ENCODE measurements at regions not wholly inside any gene's neighbourhood (a gene's known extent, or its start where the extent isn't known, plus 50 kb on each side); places are given as distances from the start of the nearest gene placed in this dataset.

DNA sequence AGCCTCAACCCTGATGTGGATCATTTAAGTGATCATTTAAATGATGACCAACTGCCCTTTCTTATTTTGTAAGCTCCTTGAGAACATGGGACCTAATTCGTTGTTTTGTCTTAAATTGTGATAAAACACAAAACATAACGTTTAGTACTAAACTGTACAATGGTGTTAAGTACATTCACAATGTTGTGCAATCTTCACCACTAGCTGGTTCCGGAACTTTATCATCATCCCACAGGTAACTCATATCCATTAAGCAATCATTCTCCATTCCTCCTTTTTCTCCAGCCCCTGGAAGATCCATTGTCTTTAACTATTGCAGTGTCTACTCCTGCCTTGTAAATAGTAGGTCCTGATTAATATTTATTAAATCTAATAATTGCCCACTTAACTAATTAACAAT lies 460.5 kb upstream of the BRINP1 start:
- CTCF ChIA-PET = interaction anchor here (0.8 kb wide), 1 partner anchor 648 kb away, joined by 3 read pairs; no protein-coding TSS in a partner anchor
- no peaks in the 10 kb centered on the region for H3K4me1 Mint-ChIP-seq (ENCODE audit: low read depth)

DNA sequence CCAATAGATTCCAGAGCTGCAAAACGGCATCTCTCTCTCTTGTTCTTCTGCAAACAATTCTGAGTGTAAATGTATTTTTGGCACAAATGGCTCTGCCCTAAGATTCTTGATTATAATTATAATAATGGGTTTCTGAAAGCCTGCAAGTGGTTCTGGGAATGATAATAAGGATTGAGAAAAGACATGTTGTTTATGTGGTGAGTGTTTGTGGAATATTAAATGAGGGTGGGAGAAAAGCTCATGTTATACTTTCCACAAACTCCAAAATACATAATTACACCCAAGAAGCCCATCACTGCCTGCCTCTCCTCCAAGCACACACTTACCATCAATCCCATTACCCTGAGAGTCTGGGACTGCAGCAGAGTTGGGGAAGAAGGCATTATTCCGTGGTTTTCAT lies 460.0 kb upstream of the BRINP1 start:
- ATAC-seq (no peak), DNase-seq (no peak)
- no peaks in the 10 kb centered on the region for H3K27me3 Mint-ChIP-seq (ENCODE audit: low read depth)
- no peaks in the 10 kb centered on the region for H3K36me3 Mint-ChIP-seq (ENCODE audit: low read depth)
- POLR2A ChIA-PET = no interaction called here
- H3K9me3 Mint-ChIP-seq (ENCODE audit: insufficient read depth) = no peaks in the 10 kb centered on the region
- H3K27ac Mint-ChIP-seq = no peak overlapping the region
- H3K4me3 Mint-ChIP-seq = no peak overlapping the region
- H3K4me1 Mint-ChIP-seq (ENCODE audit: low read depth) = no peaks in the 10 kb centered on the region
- CTCF ChIA-PET = interaction anchor here (0.8 kb wide), 1 partner anchor 648 kb away, joined by 3 read pairs; no protein-coding TSS in a partner anchor

More for the DNA sequence above, 460.5 kb upstream of the BRINP1 start:
- DNase-seq (no peak), ATAC-seq (no peak)
- Mint-ChIP-seq H3K36me3 (ENCODE audit: low read depth) (no peaks in the 10 kb centered on the region), H3K27me3 (ENCODE audit: low read depth) (no peaks in the 10 kb centered on the region), H3K4me3 (no peak overlapping the region), H3K9me3 (ENCODE audit: insufficient read depth) (no peaks in the 10 kb centered on the region), H3K27ac (no peak overlapping the region)
- POLR2A ChIA-PET = no interaction called here

DNA sequence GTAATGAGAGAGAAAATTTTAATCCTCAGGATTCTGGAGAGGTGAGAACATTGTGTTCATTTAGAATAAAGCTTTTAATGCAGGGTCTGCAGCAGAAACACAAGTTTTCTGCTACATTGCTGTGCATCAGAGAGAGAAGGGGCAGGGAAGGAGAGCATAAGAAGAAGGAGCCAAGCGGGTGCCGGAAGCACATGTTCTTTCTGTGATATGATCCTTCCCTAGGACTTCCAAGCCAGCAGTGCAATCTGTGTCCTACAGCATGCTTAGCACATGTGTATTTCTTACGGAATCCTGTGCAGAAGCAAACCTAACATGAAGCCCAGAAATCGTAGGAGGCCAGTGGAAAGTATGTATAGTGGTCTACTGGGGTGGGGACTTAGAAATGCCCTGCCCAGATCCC lies 458.3 kb upstream of the BRINP1 start:
- Mint-ChIP-seq H3K36me3 (ENCODE audit: low read depth) (no peaks in the 10 kb centered on the region), H3K27ac (no peak overlapping the region), H3K27me3 (ENCODE audit: low read depth) (no peaks in the 10 kb centered on the region), H3K9me3 (ENCODE audit: insufficient read depth) (no peaks in the 10 kb centered on the region), H3K4me3 (no peak overlapping the region), H3K4me1 (ENCODE audit: low read depth) (no peaks in the 10 kb centered on the region)
- ATAC-seq = no peak
- no peak for DNase-seq
- ChIA-PET CTCF (no interaction called here), POLR2A (no interaction called here)

DNA sequence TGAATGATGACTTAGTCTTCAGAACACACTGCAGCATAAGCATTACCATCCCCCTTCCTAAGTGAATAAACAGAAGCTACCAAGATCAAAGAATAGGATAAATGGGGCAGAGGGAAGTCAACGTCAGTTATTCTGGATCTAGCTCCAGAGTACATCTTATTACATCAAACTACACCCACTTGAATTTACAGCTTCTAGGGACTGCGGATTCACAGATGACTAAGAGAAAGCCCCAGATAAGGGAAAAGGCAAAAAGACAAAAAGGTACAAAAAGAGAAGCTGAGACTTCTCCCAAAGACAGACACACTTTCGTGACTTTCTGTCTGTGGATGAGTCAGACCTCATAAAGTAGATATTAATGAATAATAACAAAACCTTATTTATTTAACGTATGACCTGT lies 457.9 kb upstream of the BRINP1 start:
- H3K36me3 Mint-ChIP-seq (ENCODE audit: low read depth) = no peaks in the 10 kb centered on the region
- ChIA-PET POLR2A (interaction anchor here (0.7 kb wide), 1 partner anchor 1436 kb away, joined by 3 read pairs; no protein-coding TSS in a partner anchor), CTCF (no interaction called here)
- no peaks in the 10 kb centered on the region for H3K27me3 Mint-ChIP-seq (ENCODE audit: low read depth)
- ATAC-seq (no peak), DNase-seq (no peak)
- no peaks in the 10 kb centered on the region for H3K4me1 Mint-ChIP-seq (ENCODE audit: low read depth)
- no peak overlapping the region for H3K27ac Mint-ChIP-seq
- H3K9me3 Mint-ChIP-seq (ENCODE audit: insufficient read depth) = no peaks in the 10 kb centered on the region
- no peak overlapping the region for H3K4me3 Mint-ChIP-seq

DNA sequence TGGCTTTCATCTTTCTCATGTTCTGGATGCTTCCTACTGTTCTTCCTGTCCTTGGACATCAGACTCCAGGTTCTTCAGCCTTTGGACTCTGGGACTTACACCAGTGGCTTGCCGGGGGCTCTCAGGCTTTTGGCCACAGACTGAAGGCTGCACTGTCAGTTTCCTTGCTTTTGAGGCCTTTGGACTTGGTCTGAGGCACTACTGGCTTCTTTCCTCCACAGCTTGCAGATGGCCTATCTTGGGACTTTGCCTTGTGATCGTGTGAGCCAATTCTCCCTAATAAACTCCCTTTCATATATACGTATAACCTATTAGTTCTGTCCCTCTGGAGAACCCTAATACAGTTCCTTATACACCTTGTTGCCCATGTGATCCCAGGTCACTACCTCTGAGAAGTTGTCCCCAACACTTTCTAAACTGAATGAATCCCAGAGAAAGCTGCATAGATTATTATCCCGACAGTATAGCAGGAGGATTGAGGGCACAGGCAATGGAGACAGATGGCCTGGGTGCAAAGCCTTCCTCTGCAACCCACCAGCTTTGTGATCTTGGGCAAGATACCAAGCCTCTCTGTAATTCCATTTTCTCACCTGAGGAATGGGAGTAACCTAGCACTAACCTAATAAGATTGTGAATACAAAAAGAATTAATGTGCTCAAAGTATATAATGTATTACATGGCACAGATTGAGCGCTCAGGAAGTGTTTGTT lies 449.6 kb upstream of the BRINP1 start:
- H3K4me1 Mint-ChIP-seq (ENCODE audit: low read depth) = no peaks in the 10 kb centered on the region
- no peaks in the 10 kb centered on the region for H3K36me3 Mint-ChIP-seq (ENCODE audit: low read depth)
- CTCF ChIA-PET = no interaction called here
- H3K27ac Mint-ChIP-seq = no peak overlapping the region
- H3K27me3 Mint-ChIP-seq (ENCODE audit: low read depth) = no peaks in the 10 kb centered on the region
- ATAC-seq = no peak
- no peak for DNase-seq
- H3K4me3 Mint-ChIP-seq = no peak overlapping the region
- H3K9me3 Mint-ChIP-seq (ENCODE audit: insufficient read depth) = no peaks in the 10 kb centered on the region
- POLR2A ChIA-PET = no interaction called here

DNA sequence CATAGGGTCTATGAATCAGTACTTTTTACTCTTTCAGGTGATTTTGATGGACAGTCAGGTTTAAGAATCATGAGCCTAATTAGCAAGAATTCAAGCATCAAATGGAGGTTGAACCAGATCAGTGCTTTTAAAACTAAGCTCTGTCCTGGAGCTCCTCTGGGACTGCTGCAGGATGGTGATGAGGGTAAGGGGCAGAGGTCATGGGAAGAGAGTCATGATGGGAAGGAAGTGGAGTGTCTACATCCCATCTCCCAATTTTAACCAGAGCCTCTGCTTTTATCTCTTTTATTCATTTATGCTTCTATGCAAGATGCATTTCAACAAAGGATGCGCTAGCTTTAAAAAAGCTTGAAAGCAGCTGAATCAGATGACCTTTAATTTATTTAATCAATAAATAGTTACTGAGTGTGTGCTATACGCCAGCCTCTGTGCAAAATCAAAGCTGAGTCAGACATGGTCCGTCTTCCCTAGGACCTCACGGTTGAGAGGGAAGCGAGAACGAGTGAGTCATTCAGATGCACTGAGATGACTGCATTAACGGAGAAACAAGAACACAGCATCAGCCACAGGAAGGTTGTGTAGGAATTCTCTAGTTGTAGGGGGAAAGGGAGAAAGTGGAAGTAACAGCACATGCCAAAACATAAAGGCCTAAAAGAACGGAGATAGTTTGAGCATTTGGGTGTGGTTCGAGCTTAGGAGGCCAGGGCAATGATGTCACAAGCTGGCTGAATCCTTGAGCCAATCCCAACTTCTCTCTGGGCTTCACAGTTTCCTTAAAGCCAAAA lies 441.6 kb upstream of the BRINP1 start:
- H3K4me1 Mint-ChIP-seq (ENCODE audit: low read depth) = no peaks in the 10 kb centered on the region
- ATAC-seq = no peak
- no peaks in the 10 kb centered on the region for H3K27me3 Mint-ChIP-seq (ENCODE audit: low read depth)
- POLR2A ChIA-PET = no interaction called here
- DNase-seq = no peak
- no peaks in the 10 kb centered on the region for H3K36me3 Mint-ChIP-seq (ENCODE audit: low read depth)
- CTCF ChIA-PET = no interaction called here
- H3K4me3 Mint-ChIP-seq = no peak overlapping the region
- no peaks in the 10 kb centered on the region for H3K9me3 Mint-ChIP-seq (ENCODE audit: insufficient read depth)
- H3K27ac Mint-ChIP-seq = no peak overlapping the region

DNA sequence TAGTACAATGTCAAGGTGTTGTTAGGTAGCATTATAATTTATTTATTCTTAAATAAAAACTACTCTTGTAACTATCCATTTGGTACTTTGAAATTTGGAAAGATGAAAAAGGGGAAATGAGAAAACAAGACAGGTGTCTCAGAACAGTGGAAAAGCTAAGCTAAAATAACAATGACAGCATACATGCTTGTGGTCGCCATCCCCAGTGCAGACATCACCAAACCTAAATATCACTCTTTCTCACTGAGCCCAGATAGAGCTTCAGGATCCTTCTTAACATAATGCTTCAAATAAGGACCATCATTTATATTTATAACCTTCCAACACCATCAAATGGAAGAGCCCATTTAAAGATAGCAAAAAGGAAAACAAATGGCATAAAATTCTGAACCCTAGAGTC lies 434.4 kb upstream of the BRINP1 start:
- Mint-ChIP-seq H3K4me3 (no peak overlapping the region), H3K27ac (no peak overlapping the region), H3K4me1 (ENCODE audit: low read depth) (no peaks in the 10 kb centered on the region), H3K27me3 (ENCODE audit: low read depth) (no peaks in the 10 kb centered on the region), H3K9me3 (ENCODE audit: insufficient read depth) (no peaks in the 10 kb centered on the region), H3K36me3 (ENCODE audit: low read depth) (no peaks in the 10 kb centered on the region)
- ChIA-PET POLR2A (no interaction called here), CTCF (no interaction called here)
- DNase-seq (no peak), ATAC-seq (no peak)

DNA sequence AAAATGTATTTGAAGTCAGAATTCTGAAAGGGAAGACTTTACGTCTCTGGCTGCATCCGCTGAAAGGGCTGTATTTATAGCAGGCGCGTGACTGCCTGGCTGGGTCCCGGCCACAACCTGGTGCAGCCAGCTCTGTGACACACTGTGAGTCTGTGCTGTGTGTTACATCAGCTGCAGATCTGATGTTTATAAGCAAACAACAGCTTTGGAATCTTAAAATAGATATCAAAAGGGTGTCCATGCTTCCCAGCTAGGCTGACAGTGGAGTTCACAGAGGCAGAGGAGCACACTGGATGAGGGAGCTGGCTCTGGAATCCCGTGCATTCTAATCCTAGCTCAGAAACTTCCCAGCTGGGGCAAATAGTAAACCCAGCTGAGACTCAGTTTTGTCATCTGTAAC lies 433.4 kb upstream of the BRINP1 start:
- H3K36me3 Mint-ChIP-seq (ENCODE audit: low read depth) = no peaks in the 10 kb centered on the region
- ATAC-seq = no peak
- ChIA-PET POLR2A (no interaction called here), CTCF (no interaction called here)
- H3K4me1 Mint-ChIP-seq (ENCODE audit: low read depth) = no peaks in the 10 kb centered on the region
- H3K9me3 Mint-ChIP-seq (ENCODE audit: insufficient read depth) = no peaks in the 10 kb centered on the region
- no peaks in the 10 kb centered on the region for H3K27me3 Mint-ChIP-seq (ENCODE audit: low read depth)
- no peak overlapping the region for H3K4me3 Mint-ChIP-seq
- no peak for DNase-seq
- no peak overlapping the region for H3K27ac Mint-ChIP-seq

DNA sequence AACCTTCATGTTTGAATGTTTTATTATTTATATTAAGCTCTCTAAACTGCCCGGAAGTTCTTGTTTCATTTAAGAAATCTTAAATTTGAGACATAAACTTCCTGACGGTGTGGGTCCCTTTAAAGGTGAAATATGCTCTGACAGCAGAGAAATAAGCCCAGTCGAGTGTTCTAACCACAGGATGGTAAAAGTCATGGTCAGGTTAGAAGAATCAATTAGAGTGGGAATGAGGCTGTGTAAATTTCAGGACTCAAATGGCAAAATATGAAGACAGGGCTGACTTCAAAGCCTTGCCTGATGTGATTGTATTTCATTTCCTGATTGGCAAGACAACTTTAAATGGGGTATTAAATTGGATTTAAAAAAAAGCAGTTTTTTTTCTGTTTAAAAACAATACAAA lies 432.9 kb upstream of the BRINP1 start:
- no peaks in the 10 kb centered on the region for H3K4me1 Mint-ChIP-seq (ENCODE audit: low read depth)
- no peaks in the 10 kb centered on the region for H3K9me3 Mint-ChIP-seq (ENCODE audit: insufficient read depth)
- no peaks in the 10 kb centered on the region for H3K27me3 Mint-ChIP-seq (ENCODE audit: low read depth)
- H3K36me3 Mint-ChIP-seq (ENCODE audit: low read depth) = no peaks in the 10 kb centered on the region
- ChIA-PET CTCF (no interaction called here), POLR2A (no interaction called here)
- ATAC-seq = no peak
- no peak for DNase-seq
- H3K27ac Mint-ChIP-seq = no peak overlapping the region
- no peak overlapping the region for H3K4me3 Mint-ChIP-seq

DNA sequence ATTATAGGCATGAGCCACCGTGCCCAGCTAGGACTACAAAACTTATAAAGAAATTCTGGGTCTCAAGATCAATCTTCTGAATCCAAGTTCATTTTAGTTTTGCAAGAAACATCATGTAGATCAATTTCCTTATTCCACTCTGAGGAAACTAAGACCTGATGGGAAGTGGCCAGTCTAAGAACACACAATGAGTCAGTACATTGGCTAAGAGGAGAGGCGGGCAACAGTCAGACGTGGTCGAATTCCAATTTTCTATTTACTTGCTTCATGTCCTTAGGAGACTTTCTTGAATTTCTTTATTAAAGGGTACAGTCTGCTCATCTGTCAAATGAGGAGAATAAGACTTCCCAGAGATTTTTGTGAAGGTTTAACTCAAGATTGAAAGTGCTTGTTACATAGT lies 432.1 kb upstream of the BRINP1 start:
- CTCF ChIA-PET = no interaction called here

DNA sequence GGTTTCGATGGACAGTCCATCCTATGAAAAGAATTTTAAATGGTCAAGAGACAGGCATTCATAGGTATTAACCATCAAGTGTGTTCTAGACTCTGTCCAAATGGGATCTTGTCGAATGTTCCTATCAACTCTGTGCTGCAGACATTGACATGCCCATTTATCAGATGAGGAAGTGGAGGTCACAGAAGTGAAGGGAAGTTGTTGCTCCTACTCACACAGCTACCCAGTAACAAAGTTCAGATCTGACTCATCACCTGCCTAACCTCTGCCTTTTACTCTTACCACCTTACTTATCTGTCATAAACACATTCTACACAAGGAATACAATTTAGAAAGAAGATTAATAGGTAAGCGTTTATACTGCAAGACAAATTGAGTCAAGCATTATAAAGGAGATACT lies 426.2 kb upstream of the BRINP1 start:
- no peaks in the 10 kb centered on the region for H3K27me3 Mint-ChIP-seq (ENCODE audit: low read depth)

More for the DNA sequence above, 432.1 kb upstream of the BRINP1 start:
- no peak overlapping the region for H3K27ac Mint-ChIP-seq
- no peaks in the 10 kb centered on the region for H3K9me3 Mint-ChIP-seq (ENCODE audit: insufficient read depth)
- DNase-seq = no peak
- no peaks in the 10 kb centered on the region for H3K36me3 Mint-ChIP-seq (ENCODE audit: low read depth)
- no peak for ATAC-seq
- POLR2A ChIA-PET = no interaction called here
- H3K27me3 Mint-ChIP-seq (ENCODE audit: low read depth) = no peaks in the 10 kb centered on the region
- H3K4me3 Mint-ChIP-seq = no peak overlapping the region
- no peaks in the 10 kb centered on the region for H3K4me1 Mint-ChIP-seq (ENCODE audit: low read depth)

DNA sequence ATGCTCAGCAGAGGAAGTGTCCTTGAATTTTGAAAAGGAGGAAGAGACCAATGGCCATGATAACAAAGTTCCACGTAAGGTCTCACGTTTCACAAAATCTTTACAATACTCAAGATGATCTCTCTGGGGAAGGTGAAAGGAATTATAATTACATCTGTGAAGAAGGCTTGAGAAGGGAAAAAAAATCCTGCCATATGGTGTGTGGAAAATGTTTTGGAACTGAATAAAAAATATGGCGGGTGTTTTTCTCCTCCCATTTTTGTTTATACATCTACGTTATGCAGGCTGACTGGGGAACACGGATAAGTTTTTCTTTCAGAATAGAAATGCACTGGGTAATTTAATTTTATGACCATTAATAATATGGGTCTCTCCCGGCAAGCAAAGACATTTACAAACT lies 425.6 kb upstream of the BRINP1 start:
- no peaks in the 10 kb centered on the region for H3K27me3 Mint-ChIP-seq (ENCODE audit: low read depth)
- ChIA-PET CTCF (no interaction called here), POLR2A (no interaction called here)
- H3K4me1 Mint-ChIP-seq (ENCODE audit: low read depth) = no peaks in the 10 kb centered on the region
- no peak overlapping the region for H3K4me3 Mint-ChIP-seq
- no peaks in the 10 kb centered on the region for H3K9me3 Mint-ChIP-seq (ENCODE audit: insufficient read depth)
- no peak for ATAC-seq
- no peak for DNase-seq
- H3K27ac Mint-ChIP-seq = no peak overlapping the region
- no peaks in the 10 kb centered on the region for H3K36me3 Mint-ChIP-seq (ENCODE audit: low read depth)

More for the DNA sequence above, 426.2 kb upstream of the BRINP1 start:
- Mint-ChIP-seq H3K27ac (no peak overlapping the region), H3K9me3 (ENCODE audit: insufficient read depth) (no peaks in the 10 kb centered on the region), H3K4me3 (no peak overlapping the region), H3K36me3 (ENCODE audit: low read depth) (no peaks in the 10 kb centered on the region), H3K4me1 (ENCODE audit: low read depth) (no peaks in the 10 kb centered on the region)
- CTCF ChIA-PET = no interaction called here
- ATAC-seq (no peak), DNase-seq (no peak)
- POLR2A ChIA-PET = no interaction called here

Data from activated CD8-positive, alpha-beta T cell treated with anti-CD3 and anti-CD28 coated beads, Interleukin-2, amount 10 ng/mL, durations not matched to agents 7 days and 5 days (primary cell).